GM19397 (cell line): ENCODE measurements at regions not wholly inside any gene's neighbourhood (a gene's known extent, or its start where the extent isn't known, plus 50 kb on each side); places are given as distances from the start of the nearest gene placed in this dataset.
"Not testable (repeated sequence)": the region's sequence is repeated elsewhere in the genome, so short reads cannot be mapped to it uniquely, and the experiment has no call there.

ENCODE experiments used
- ATAC-seq: cut with Tn5 transposase; IDR thresholded peaks from one replicate; pipeline ENCODE4 v1.9.1; 2021; ENCODE audit warnings: mild to moderate bottlenecking, moderate library complexity; ENCODE audit not compliant: unreplicated experiment

GRCh38 chr5:125612181-125612721, 811.0 kb upstream of the GRAMD2B start:
- no peak for ATAC-seq

- no peak for ATAC-seq
Observed at GRCh38 chr5:125612776-125613175, 810.4 kb upstream of the GRAMD2B start.

GRCh38 chr5:125630237-125630636, 793.0 kb upstream of the GRAMD2B start:
- ATAC-seq: no peak

GRCh38 chr5:125633523-125633922, 789.7 kb upstream of the GRAMD2B start:
- no peak for ATAC-seq

GRCh38 chr5:125634216-125634835, 788.9 kb upstream of the GRAMD2B start:
- no peak for ATAC-seq

GRCh38 chr5:125639858-125640257, 783.4 kb upstream of the GRAMD2B start:
- no peak for ATAC-seq

- ATAC-seq: no peak
Observed at GRCh38 chr5:125652761-125653160, 770.4 kb upstream of the GRAMD2B start.

- ATAC-seq: no peak
Observed at GRCh38 chr5:125654392-125654791, 768.8 kb upstream of the GRAMD2B start.

- ATAC-seq: no peak
Observed at GRCh38 chr5:125655156-125655555, 768.1 kb upstream of the GRAMD2B start.

- ATAC-seq: no peak
Observed at GRCh38 chr5:125657936-125658335, 765.3 kb upstream of the GRAMD2B start.

- no peak for ATAC-seq
Observed at GRCh38 chr5:125659316-125660023, 763.7 kb upstream of the GRAMD2B start.

- no peak for ATAC-seq
Observed at GRCh38 chr5:125660231-125660895, 762.8 kb upstream of the GRAMD2B start.

GRCh38 chr5:125661584-125661983, 761.6 kb upstream of the GRAMD2B start:
- ATAC-seq: no peak

GRCh38 chr5:125668884-125669283, 754.3 kb upstream of the GRAMD2B start:
- ATAC-seq: no peak

- ATAC-seq: no peak
Observed at GRCh38 chr5:125673359-125673950, 749.8 kb upstream of the GRAMD2B start.

- no peak for ATAC-seq
Observed at GRCh38 chr5:125679522-125679921, 743.7 kb upstream of the GRAMD2B start.

GRCh38 chr5:125683669-125684068, 739.5 kb upstream of the GRAMD2B start:
- ATAC-seq: no peak

GRCh38 chr5:125685771-125686170, 737.4 kb upstream of the GRAMD2B start:
- ATAC-seq: no peak

- not testable (repeated sequence) for ATAC-seq
Observed at GRCh38 chr5:125691738-125692530, 731.3 kb upstream of the GRAMD2B start.

GRCh38 chr5:125695996-125696655, 727.1 kb upstream of the GRAMD2B start:
- no peak for ATAC-seq
